ENCODE measurements at regions not wholly inside any gene's neighbourhood (a gene's known extent, or its start where the extent isn't known, plus 50 kb on each side); places are given as distances from the start of the nearest gene placed in this dataset.

DNA sequence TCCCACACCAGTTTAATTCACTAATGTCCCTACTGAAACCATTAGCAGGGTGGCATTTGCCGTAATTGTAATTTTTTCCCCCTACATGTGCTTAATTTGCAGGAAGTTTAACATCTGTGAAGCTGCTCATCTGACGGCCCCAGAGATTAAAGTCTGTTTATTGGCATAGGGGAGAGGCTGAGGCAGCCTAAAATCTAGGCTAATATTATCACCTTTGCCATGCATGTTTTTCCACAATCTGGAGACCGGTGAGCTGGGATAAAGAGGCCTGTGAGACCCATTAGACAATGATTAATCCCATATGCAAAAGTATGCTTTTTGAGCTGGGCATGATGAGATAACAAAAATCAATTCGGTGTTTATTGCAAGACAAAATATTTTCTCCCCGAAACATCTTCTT, 561.2 kb upstream of the ALCAM start:
- no peak overlapping the region for H3K4me3 ChIP-seq (ENCODE audit: low read length)
- no peak overlapping the region for H3K27ac ChIP-seq (ENCODE audit: low read length)
- H3K36me3 ChIP-seq (ENCODE audit: control insufficient read depth, insufficient read depth, low read length) = no peaks in the 10 kb centered on the region
- no peaks in the 10 kb centered on the region for H3K4me1 Mint-ChIP-seq
- no peak overlapping the region for H3K4me3 Mint-ChIP-seq
- WGBS (ENCODE audit: insufficient coverage) = 78% methylated on average over 4 of the region's 5 CpGs
- H3K27me3 Mint-ChIP-seq (ENCODE audit: low read depth in 2 of 2) = no peaks in the 10 kb centered on the region
- H3K9me3 Mint-ChIP-seq = peaks cover 13 to 15% of the 10 kb centered on the region in 2 donors
- ATAC-seq (no peak), DNase-seq (no peak)
- no peaks in the 10 kb centered on the region for H3K9me3 ChIP-seq (ENCODE audit: control insufficient read depth, insufficient read depth, low read length)
- H3K36me3 Mint-ChIP-seq = peaks cover 4% of the 10 kb centered on the region
- H3K27ac Mint-ChIP-seq = no peak overlapping the region
- no peaks in the 10 kb centered on the region for H3K27me3 ChIP-seq (ENCODE audit: control insufficient read depth, insufficient read depth, low read length)
- H3K4me1 ChIP-seq (ENCODE audit: control insufficient read depth, insufficient read depth, low read length) = no peaks in the 10 kb centered on the region
- TF ChIP-seq, protein P1, sequence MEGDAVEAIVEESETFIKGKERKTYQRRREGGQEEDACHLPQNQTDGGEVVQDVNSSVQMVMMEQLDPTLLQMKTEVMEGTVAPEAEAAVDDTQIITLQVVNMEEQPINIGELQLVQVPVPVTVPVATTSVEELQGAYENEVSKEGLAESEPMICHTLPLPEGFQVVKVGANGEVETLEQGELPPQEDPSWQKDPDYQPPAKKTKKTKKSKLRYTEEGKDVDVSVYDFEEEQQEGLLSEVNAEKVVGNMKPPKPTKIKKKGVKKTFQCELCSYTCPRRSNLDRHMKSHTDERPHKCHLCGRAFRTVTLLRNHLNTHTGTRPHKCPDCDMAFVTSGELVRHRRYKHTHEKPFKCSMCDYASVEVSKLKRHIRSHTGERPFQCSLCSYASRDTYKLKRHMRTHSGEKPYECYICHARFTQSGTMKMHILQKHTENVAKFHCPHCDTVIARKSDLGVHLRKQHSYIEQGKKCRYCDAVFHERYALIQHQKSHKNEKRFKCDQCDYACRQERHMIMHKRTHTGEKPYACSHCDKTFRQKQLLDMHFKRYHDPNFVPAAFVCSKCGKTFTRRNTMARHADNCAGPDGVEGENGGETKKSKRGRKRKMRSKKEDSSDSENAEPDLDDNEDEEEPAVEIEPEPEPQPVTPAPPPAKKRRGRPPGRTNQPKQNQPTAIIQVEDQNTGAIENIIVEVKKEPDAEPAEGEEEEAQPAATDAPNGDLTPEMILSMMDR (IDR thresholded peaks at IDR 0.05) = no peak
- intact Hi-C loops (cut with micrococcal nuclease) = no loop called here

DNA sequence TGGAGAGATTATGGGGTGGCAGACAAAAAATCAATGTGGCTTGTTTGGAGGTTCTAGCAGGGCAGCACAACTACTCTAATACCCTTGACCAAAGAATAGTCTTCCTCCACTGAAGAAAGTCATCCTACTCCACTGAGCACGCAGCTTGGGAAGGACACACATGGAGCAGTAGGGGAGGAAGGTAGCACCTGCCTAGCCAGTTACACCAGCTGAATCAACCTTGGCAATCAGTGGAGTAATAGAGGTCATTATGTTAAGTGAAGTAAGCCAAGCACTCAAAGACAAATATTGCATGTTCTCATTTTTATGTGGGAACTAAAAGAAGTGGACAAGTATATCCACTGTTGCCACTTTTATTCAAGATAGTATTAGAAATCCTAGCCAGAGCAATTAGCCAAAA, 555.8 kb upstream of the ALCAM start:
- DNase-seq (no peak), ATAC-seq (no peak)
- Histone ChIP-seq H3K9me3 (ENCODE audit: control insufficient read depth, insufficient read depth, low read length) (no peaks in the 10 kb centered on the region), H3K36me3 (ENCODE audit: control insufficient read depth, insufficient read depth, low read length) (no peaks in the 10 kb centered on the region), H3K27me3 (ENCODE audit: control insufficient read depth, insufficient read depth, low read length) (no peaks in the 10 kb centered on the region), H3K27ac (ENCODE audit: low read length) (no peak overlapping the region), H3K4me1 (ENCODE audit: control insufficient read depth, insufficient read depth, low read length) (no peaks in the 10 kb centered on the region), H3K4me3 (ENCODE audit: low read length) (no peak overlapping the region)
- Mint-ChIP-seq H3K4me3 (no peak overlapping the region), H3K4me1 (no peaks in the 10 kb centered on the region), H3K27ac (no peak overlapping the region), H3K27me3 (ENCODE audit: low read depth in 2 of 2) (no peaks in the 10 kb centered on the region), H3K9me3 (peaks cover 10 to 20% of the 10 kb centered on the region in 2 donors), H3K36me3 (peaks cover 5% of the 10 kb centered on the region)
- intact Hi-C loops (cut with micrococcal nuclease) = no loop called here
- TF ChIP-seq, protein P1 (IDR thresholded peaks at IDR 0.05) = no peak
- WGBS (ENCODE audit: insufficient coverage) = no CpG with 5 or more reads among the region's 1 CpG

DNA sequence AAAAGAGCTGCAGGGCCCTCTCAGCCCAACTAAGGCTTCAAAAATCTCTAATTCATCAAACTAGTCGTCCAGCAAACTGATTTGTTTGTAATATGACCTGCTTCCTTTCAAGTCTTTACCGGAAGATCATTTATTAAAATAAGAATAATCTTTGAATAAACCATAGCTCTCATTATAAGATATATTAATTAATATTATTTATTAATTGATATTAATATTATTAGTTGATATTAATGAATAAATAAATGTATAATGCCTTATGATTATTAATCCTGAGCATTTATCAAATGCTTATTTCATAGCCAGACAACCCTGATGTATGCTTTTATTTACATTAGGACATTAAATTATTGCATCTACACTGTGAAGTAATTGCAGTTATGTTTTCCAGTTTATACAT, 550.7 kb upstream of the ALCAM start:
- no peak overlapping the region for H3K4me3 ChIP-seq (ENCODE audit: low read length)
- Mint-ChIP-seq H3K36me3 (peaks cover 7% of the 10 kb centered on the region), H3K4me3 (no peak overlapping the region), H3K9me3 (peaks cover 14 to 25% of the 10 kb centered on the region in 2 donors), H3K27ac (no peak overlapping the region), H3K27me3 (ENCODE audit: low read depth in 2 of 2) (no peaks in the 10 kb centered on the region), H3K4me1 (no peaks in the 10 kb centered on the region)
- H3K27ac ChIP-seq (ENCODE audit: low read length) = no peak overlapping the region
- intact Hi-C loops (cut with micrococcal nuclease) = no loop called here
- ATAC-seq (no peak), DNase-seq (no peak)
- H3K4me1 ChIP-seq (ENCODE audit: control insufficient read depth, insufficient read depth, low read length) = no peaks in the 10 kb centered on the region
- no CpG with 5 or more reads among the region's 2 CpGs for WGBS (ENCODE audit: insufficient coverage)
- H3K9me3 ChIP-seq (ENCODE audit: control insufficient read depth, insufficient read depth, low read length) = peaks cover 4% of the 10 kb centered on the region
- H3K27me3 ChIP-seq (ENCODE audit: control insufficient read depth, insufficient read depth, low read length) = no peaks in the 10 kb centered on the region
- TF ChIP-seq, protein P1 (IDR thresholded peaks at IDR 0.05) = no peak
- H3K36me3 ChIP-seq (ENCODE audit: control insufficient read depth, insufficient read depth, low read length) = no peaks in the 10 kb centered on the region

DNA sequence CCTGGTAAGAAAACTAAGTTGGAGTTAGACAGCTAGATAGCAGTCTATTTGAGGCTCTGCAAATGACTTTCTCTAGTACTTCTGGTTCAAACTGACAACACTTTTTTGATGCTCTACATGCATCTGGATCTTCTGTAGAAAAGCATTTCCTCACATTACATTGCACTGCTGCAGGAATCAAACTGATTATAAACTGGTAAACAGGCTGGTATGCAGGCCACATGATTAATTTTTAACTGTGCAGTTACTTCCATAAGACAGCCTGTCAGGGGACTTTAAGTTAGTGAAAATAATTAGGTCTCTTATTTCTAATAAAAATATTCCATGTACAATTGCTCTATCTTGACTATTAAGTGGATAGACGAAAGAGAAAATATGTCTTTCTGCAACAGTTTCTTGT, 550.0 kb upstream of the ALCAM start:
- no CpG with 5 or more reads among the region's 1 CpG for WGBS (ENCODE audit: insufficient coverage)
- Histone ChIP-seq H3K36me3 (ENCODE audit: control insufficient read depth, insufficient read depth, low read length) (no peaks in the 10 kb centered on the region), H3K27ac (ENCODE audit: low read length) (no peak overlapping the region), H3K4me3 (ENCODE audit: low read length) (no peak overlapping the region), H3K4me1 (ENCODE audit: control insufficient read depth, insufficient read depth, low read length) (no peaks in the 10 kb centered on the region), H3K27me3 (ENCODE audit: control insufficient read depth, insufficient read depth, low read length) (no peaks in the 10 kb centered on the region), H3K9me3 (ENCODE audit: control insufficient read depth, insufficient read depth, low read length) (peaks cover 7% of the 10 kb centered on the region)
- no peak for ATAC-seq
- Mint-ChIP-seq H3K27me3 (ENCODE audit: low read depth in 2 of 2) (no peaks in the 10 kb centered on the region), H3K36me3 (peaks cover 11% of the 10 kb centered on the region), H3K4me3 (no peak overlapping the region), H3K27ac (no peak overlapping the region), H3K9me3 (peaks cover 16 to 22% of the 10 kb centered on the region in 2 donors), H3K4me1 (no peaks in the 10 kb centered on the region)
- intact Hi-C loops (cut with micrococcal nuclease) = no loop called here
- DNase-seq = no peak
- TF ChIP-seq, protein P1 (IDR thresholded peaks at IDR 0.05) = no peak
